Activated T-helper 1 cell treated with anti-CD3 and anti-CD28 coated beads, Interleukin-12 subunit alpha, Interleukin-12 subunit beta, Interleukin-2, Interleukin-4 antibody, amounts not matched to agents 30 ng/mL and 10 ng/mL and 1 ng/mL, durations not matched to agents 14 hours and 24 hours and 36 hours (primary cell): ENCODE measurements at regions not wholly inside any gene's neighbourhood (a gene's known extent, or its start where the extent isn't known, plus 50 kb on each side); places are given as distances from the start of the nearest gene placed in this dataset.

Source experiments
- DNase-seq: peaks from one replicate; pipeline ENCODE4 v3.0.0; 2021; ENCODE audit warnings: low spot score
- H3K27ac Mint-ChIP-seq: one replicate; pipeline ENCODE4 v1.8.0; 2021; ENCODE audit warnings: mild to moderate bottlenecking, mixed read lengths
- H3K27me3 Mint-ChIP-seq: one replicate; pipeline ENCODE4 v1.8.0; 2022; ENCODE audit warnings: mild to moderate bottlenecking, moderate library complexity, mixed read lengths; ENCODE audit not compliant: insufficient read depth
- H3K36me3 Mint-ChIP-seq: one replicate; pipeline ENCODE4 v1.8.0; 2021; ENCODE audit warnings: low read depth, mixed read lengths
- H3K4me1 Mint-ChIP-seq: one replicate; pipeline ENCODE4 v1.8.0; 2021; ENCODE audit warnings: low read depth, mixed read lengths
- H3K4me3 Mint-ChIP-seq: one replicate; pipeline ENCODE4 v1.8.0; 2021; ENCODE audit warnings: mild to moderate bottlenecking, moderate library complexity, mixed read lengths
- H3K9me3 Mint-ChIP-seq: one replicate; pipeline ENCODE4 v1.8.0; 2021; ENCODE audit warnings: mixed read lengths
- intact Hi-C: fragments of 100-400 bp; cut with micrococcal nuclease; formaldehyde crosslinking; loops from one replicate; pipeline ENCODE4 v1.15.1; 2024

- intact Hi-C loops: loop anchor here (10.0 kb wide), 1 partner anchor 310 kb away; the partner anchor contains the start of gene TLE4
These were observed 313.5 kb downstream of the TLE4 start for GRCh38 chr9:79885093-79885857.

GRCh38 chr9:79884546-79884945 is 312.8 kb downstream of the TLE4 start:
- Mint-ChIP-seq H3K36me3 (no peaks in the 10 kb centered on the region), H3K27ac (no peak overlapping the region), H3K27me3 (no peaks in the 10 kb centered on the region), H3K4me1 (peaks cover 42% of the 10 kb centered on the region), H3K4me3 (no peak overlapping the region), H3K9me3 (no peaks in the 10 kb centered on the region)
- intact Hi-C loops: loop anchor here (5.0 to 10.0 kb wide), 3 partner anchors 48 to 310 kb away; partner anchors contain the start of gene TLE4
- no peak for DNase-seq

More at GRCh38 chr9:79885093-79885857, 313.5 kb downstream of the TLE4 start:
- no peak for DNase-seq
- Mint-ChIP-seq H3K9me3 (no peaks in the 10 kb centered on the region), H3K27me3 (no peaks in the 10 kb centered on the region), H3K4me3 (no peak overlapping the region), H3K4me1 (peaks cover 39% of the 10 kb centered on the region), H3K36me3 (no peaks in the 10 kb centered on the region), H3K27ac (no peak overlapping the region)

- DNase-seq: no peak
- peaks cover 5% of the 10 kb centered on the region for H3K9me3 Mint-ChIP-seq
- H3K27ac Mint-ChIP-seq: no peak overlapping the region
- peaks cover 1% of the 10 kb centered on the region for H3K27me3 Mint-ChIP-seq
- no peaks in the 10 kb centered on the region for H3K36me3 Mint-ChIP-seq
- no peak overlapping the region for H3K4me3 Mint-ChIP-seq
- peaks cover 42% of the 10 kb centered on the region for H3K4me1 Mint-ChIP-seq
- intact Hi-C loops: loop anchor here (5.0 to 10.0 kb wide), 3 partner anchors 49 to 308 kb away; partner anchors contain the start of gene TLE4
These were observed 311.4 kb downstream of the TLE4 start for GRCh38 chr9:79883073-79883645.

GRCh38 chr9:79880626-79881025 is 308.9 kb downstream of the TLE4 start:
- no peak for DNase-seq
- Mint-ChIP-seq H3K4me3 (no peak overlapping the region), H3K4me1 (peaks cover 42% of the 10 kb centered on the region), H3K27me3 (peaks cover 1% of the 10 kb centered on the region), H3K27ac (no peak overlapping the region), H3K36me3 (no peaks in the 10 kb centered on the region), H3K9me3 (peaks cover 5% of the 10 kb centered on the region)
- intact Hi-C loops: loop anchor here (5.0 to 10.0 kb wide), 3 partner anchors 52 to 306 kb away; partner anchors contain the start of gene TLE4

- DNase-seq: no peak
- intact Hi-C loops: no loop called here
- no peak overlapping the region for H3K27ac Mint-ChIP-seq
- H3K36me3 Mint-ChIP-seq: no peaks in the 10 kb centered on the region
- H3K4me1 Mint-ChIP-seq: peaks cover 18% of the 10 kb centered on the region
- H3K27me3 Mint-ChIP-seq: peaks cover 1% of the 10 kb centered on the region
- no peak overlapping the region for H3K4me3 Mint-ChIP-seq
- peaks cover 5% of the 10 kb centered on the region for H3K9me3 Mint-ChIP-seq
These were observed 306.3 kb downstream of the TLE4 start for GRCh38 chr9:79877943-79878602.

- no peak overlapping the region for H3K27ac Mint-ChIP-seq
- no peak overlapping the region for H3K4me3 Mint-ChIP-seq
- no peaks in the 10 kb centered on the region for H3K27me3 Mint-ChIP-seq
- H3K9me3 Mint-ChIP-seq: peaks cover 5% of the 10 kb centered on the region
- no peaks in the 10 kb centered on the region for H3K4me1 Mint-ChIP-seq
- intact Hi-C loops: no loop called here
- no peak for DNase-seq
- no peaks in the 10 kb centered on the region for H3K36me3 Mint-ChIP-seq
These were observed 296.9 kb downstream of the TLE4 start for GRCh38 chr9:79868567-79869189.

- intact Hi-C loops: no loop called here
- Mint-ChIP-seq H3K27ac (no peak overlapping the region), H3K27me3 (no peaks in the 10 kb centered on the region), H3K36me3 (no peaks in the 10 kb centered on the region), H3K4me3 (no peak overlapping the region), H3K4me1 (no peaks in the 10 kb centered on the region), H3K9me3 (peaks cover 13% of the 10 kb centered on the region)
- no peak for DNase-seq
These were observed 291.4 kb downstream of the TLE4 start for GRCh38 chr9:79862921-79863890.

- peaks cover 1% of the 10 kb centered on the region for H3K36me3 Mint-ChIP-seq
- no peaks in the 10 kb centered on the region for H3K27me3 Mint-ChIP-seq
- H3K4me1 Mint-ChIP-seq: no peaks in the 10 kb centered on the region
- DNase-seq: no peak
- no peak overlapping the region for H3K4me3 Mint-ChIP-seq
- peaks cover 8% of the 10 kb centered on the region for H3K9me3 Mint-ChIP-seq
- H3K27ac Mint-ChIP-seq: no peak overlapping the region
- intact Hi-C loops: no loop called here
These were observed 286.7 kb downstream of the TLE4 start for GRCh38 chr9:79858508-79858907.

- no peak for DNase-seq
- no peaks in the 10 kb centered on the region for H3K4me1 Mint-ChIP-seq
- intact Hi-C loops: no loop called here
- H3K27me3 Mint-ChIP-seq: no peaks in the 10 kb centered on the region
- H3K9me3 Mint-ChIP-seq: peaks cover 8% of the 10 kb centered on the region
- H3K36me3 Mint-ChIP-seq: peaks cover 1% of the 10 kb centered on the region
- H3K27ac Mint-ChIP-seq: no peak overlapping the region
- H3K4me3 Mint-ChIP-seq: no peak overlapping the region
These were observed 285.4 kb downstream of the TLE4 start for GRCh38 chr9:79857188-79857587.

- no peak overlapping the region for H3K27ac Mint-ChIP-seq
These were observed 275.3 kb downstream of the TLE4 start for GRCh38 chr9:79847074-79847473.

GRCh38 chr9:79829566-79830302 is 258.0 kb downstream of the TLE4 start:
- Mint-ChIP-seq H3K36me3 (peaks cover under 1% of the 10 kb centered on the region), H3K4me1 (peaks cover 8% of the 10 kb centered on the region), H3K9me3 (no peaks in the 10 kb centered on the region), H3K27me3 (no peaks in the 10 kb centered on the region), H3K27ac (no peak overlapping the region), H3K4me3 (no peak overlapping the region)
- intact Hi-C loops: loop anchor here (10.0 kb wide), 1 partner anchor 125 kb away; no protein-coding TSS in a partner anchor
- no peak for DNase-seq

More at GRCh38 chr9:79847074-79847473, 275.3 kb downstream of the TLE4 start:
- no peaks in the 10 kb centered on the region for H3K4me1 Mint-ChIP-seq
- H3K9me3 Mint-ChIP-seq: peaks cover 22% of the 10 kb centered on the region
- H3K4me3 Mint-ChIP-seq: no peak overlapping the region
- peaks cover 1% of the 10 kb centered on the region for H3K27me3 Mint-ChIP-seq
- H3K36me3 Mint-ChIP-seq: peaks cover 4% of the 10 kb centered on the region
- intact Hi-C loops: no loop called here
- DNase-seq: no peak
